ENCODE measurements at regions not wholly inside any gene's neighbourhood (a gene's known extent, or its start where the extent isn't known, plus 50 kb on each side); places are given as distances from the start of the nearest gene placed in this dataset.
A peak's percentile ranks its signal among the peaks of the same experiment; 100 is the strongest.

GRCh38 chr5:93193431-93194347 is 387.3 kb downstream of the NR2F1-AS1 start:
- DNase-seq (no peak), ATAC-seq (no peak)

GRCh38 chr5:93192683-93193082 is 388.3 kb downstream of the NR2F1-AS1 start:
- H3K27ac ChIP-seq = no peak overlapping the region
- DNase-seq (no peak), ATAC-seq (no peak)
- TF ChIP-seq POLR2A (IDR thresholded peaks at IDR 0.05) (no peak), CTCF (IDR thresholded peaks at IDR 0.05) (no peak)
- H3K27me3 ChIP-seq = peaks cover 0 to 4% (median 0%) of the 10 kb centered on the region in 9 donors
- 62 to 78% (median 75%) methylated on average over 2 of the region's 2 CpGs for WGBS, 4 donors
- H3K4me3 ChIP-seq = no peak overlapping the region
- no peaks in the 10 kb centered on the region for H3K36me3 ChIP-seq
- peaks cover 0 to 5% (median 0%) of the 10 kb centered on the region in 12 donors for H3K4me1 ChIP-seq
- no peaks in the 10 kb centered on the region for H3K9me3 ChIP-seq
- intact Hi-C loops (cut with DNase I) = no loop called here

More at GRCh38 chr5:93193431-93194347, 387.3 kb downstream of the NR2F1-AS1 start:
- TF ChIP-seq CTCF (IDR thresholded peaks at IDR 0.05) (no peak), POLR2A (IDR thresholded peaks at IDR 0.05) (no peak)
- Histone ChIP-seq H3K36me3 (no peaks in the 10 kb centered on the region), H3K4me3 (no peak overlapping the region), H3K27me3 (peaks cover 0 to 4% (median 0%) of the 10 kb centered on the region in 9 donors), H3K9me3 (peaks cover 0 to under 1% (median 0%) of the 10 kb centered on the region in 12 donors), H3K4me1 (peaks cover 0 to 5% (median 0%) of the 10 kb centered on the region in 12 donors), H3K27ac (no peak overlapping the region)
- intact Hi-C loops (cut with DNase I) = no loop called here
- WGBS, 4 donors = 41 to 63% (median 49%) methylated on average over 7 of the region's 7 CpGs

- H3K4me1 ChIP-seq = peaks cover 0 to 5% (median 0%) of the 10 kb centered on the region in 12 donors
- intact Hi-C loops (cut with DNase I) = no loop called here
- no peak overlapping the region for H3K4me3 ChIP-seq
- ATAC-seq (peak in 1 of 4 donors; percentile 45), DNase-seq (no peak)
- TF ChIP-seq POLR2A (IDR thresholded peaks at IDR 0.05) = no peak
- no peak for TF ChIP-seq CTCF (IDR thresholded peaks at IDR 0.05)
- WGBS, 4 donors = 50 to 65% (median 58%) methylated on average over 2 of the region's 2 CpGs
- no peaks in the 10 kb centered on the region for H3K9me3 ChIP-seq
- H3K27ac ChIP-seq = no peak overlapping the region
- H3K36me3 ChIP-seq = no peaks in the 10 kb centered on the region
- peaks cover 0 to 4% (median 0%) of the 10 kb centered on the region in 9 donors for H3K27me3 ChIP-seq
These were observed 388.9 kb downstream of the NR2F1-AS1 start for GRCh38 chr5:93192087-93192486.

GRCh38 chr5:93191035-93191817 is 389.8 kb downstream of the NR2F1-AS1 start:
- WGBS, 4 donors = 89 to 93% (median 91%) methylated on average over 11 of the region's 11 CpGs
- no peaks in the 10 kb centered on the region for H3K36me3 ChIP-seq
- TF ChIP-seq POLR2A (IDR thresholded peaks at IDR 0.05) = no peak
- TF ChIP-seq CTCF (IDR thresholded peaks at IDR 0.05) = no peak
- H3K27ac ChIP-seq = no peak overlapping the region
- no peak overlapping the region for H3K4me3 ChIP-seq
- ATAC-seq (no peak), DNase-seq (no peak)
- H3K27me3 ChIP-seq = peaks cover 0 to 4% (median 0%) of the 10 kb centered on the region in 9 donors
- intact Hi-C loops (cut with DNase I) = no loop called here
- no peaks in the 10 kb centered on the region for H3K9me3 ChIP-seq
- peaks cover 0 to 5% (median 0%) of the 10 kb centered on the region in 12 donors for H3K4me1 ChIP-seq

All from heart left ventricle (tissue), 16 donors.